HCT116 (cell line): ENCODE measurements at regions not wholly inside any gene's neighbourhood (a gene's known extent, or its start where the extent isn't known, plus 50 kb on each side); places are given as distances from the start of the nearest gene placed in this dataset.
A peak's percentile ranks its signal among the peaks of the same experiment; 100 is the strongest.

ENCODE experiments used
- ATAC-seq: fragments of 200-7000 bp; cut with Tn5 transposase; 2 replicates; pipeline ENCODE4 v1.9.1; 2020; ENCODE audit warnings: mild to moderate bottlenecking, moderate library complexity
- BruUV-seq: library from RNA; stranded (reverse); fragments of 400-500 nt; replicated peaks from 2 replicates; lab custom pipeline; 2021; lab: Mats Ljungman, UMichigan
- CTCF ChIA-PET: fragments of 300-600 bp; sonication (Branson Sonifier 250); formaldehyde crosslinking; loops from one replicate; lab custom pipeline; 2021; ENCODE audit warnings: antibody characterized with exemption; lab: Charles Lee
- POLR2A ChIA-PET: fragments of 300-600, 350-600 bp; sonication (Branson Sonifier 250); formaldehyde crosslinking; loops from one replicate; lab custom pipeline; 2021; ENCODE audit warnings: antibody characterized with exemption; lab: Charles Lee
- RAD21 ChIA-PET, 2 experiments: fragments of 300-600 bp; sonication (Branson Sonifier 250); formaldehyde crosslinking; loops; one replicate each; lab custom pipeline; 2023; ENCODE audit warnings: low total read pairs in 2 of 2; ENCODE audit not compliant: uncharacterized antibody in 2 of 2, unreplicated experiment in 2 of 2, low non-redundant PET in 1 of 2; lab: Charles Lee
- DNase-seq: peaks from one replicate; pipeline ENCODE4 v3.0.0-alpha.2; 2010; ENCODE audit warnings: low read depth, low spot score
- H2AFZ ChIP-seq: fragments of 200-600 bp; shearing (Covaris generic), sonication (generic); 2 replicates; pipeline ENCODE4 v1.6.1; 2017; ENCODE audit warnings: low read depth, mixed run types, mixed read lengths, antibody characterized with exemption, low read length; ENCODE audit not compliant: poor library complexity, severe bottlenecking
- H3K27ac ChIP-seq: 2 replicates; pipeline ENCODE4 v1.5.1; 2012; ENCODE audit warnings: low read depth, low read length
- H3K27me3 ChIP-seq: fragments of 200-600 bp; sonication (generic); 2 replicates; pipeline ENCODE4 v1.6.1; 2016; ENCODE audit warnings: mixed run types, low read length, mixed read lengths; ENCODE audit not compliant: insufficient read depth
- H3K36me3 ChIP-seq, 2 experiments: fragments of 200-500 bp in 1 of 2; fragments of 200-600 bp in 1 of 2; sonication (Bioruptor generic) in 1 of 2; sonication (generic) in 1 of 2; 2 replicates each; pipeline versions ENCODE4 v1.5.1 to v1.6.1; 2014 to 2016; ENCODE audit warnings: low read length in 2 of 2, inconsistent platforms in 1 of 2, mixed read lengths in 1 of 2, mixed run types in 1 of 2; ENCODE audit not compliant: insufficient read depth in 2 of 2, control insufficient read depth in 1 of 2
- H3K4me1 ChIP-seq, 2 experiments: fragments of 200-600 bp in 1 of 2; sonication (generic) in 1 of 2; 2 replicates each; pipeline versions ENCODE4 v1.5.1 to v1.6.1; 2012 to 2017; ENCODE audit warnings: low read length in 2 of 2, inconsistent platforms in 1 of 2, mild to moderate bottlenecking in 1 of 2, mixed read lengths in 1 of 2, mixed run types in 1 of 2, moderate library complexity in 1 of 2; ENCODE audit not compliant: insufficient read depth in 2 of 2, control insufficient read depth in 1 of 2
- H3K4me2 ChIP-seq: fragments of 200-600 bp; sonication (generic); 2 replicates; pipeline ENCODE4 v1.6.1; 2017; ENCODE audit warnings: mixed run types, low read length, mixed read lengths
- H3K4me3 ChIP-seq, 2 experiments: fragments of 200-600 bp in 1 of 2; sonication (generic) in 1 of 2; replicated peaks in 1 of 2; 2 replicates each; pipeline ENCODE4 v1.5.1; 2011 to 2016; ENCODE audit warnings: low read length in 2 of 2, control low read depth in 1 of 2, low read depth in 1 of 2, mild to moderate bottlenecking in 1 of 2, mixed read lengths in 1 of 2, mixed run types in 1 of 2
- H3K79me2 ChIP-seq: fragments of 200-600 bp; sonication (generic); 2 replicates; pipeline ENCODE4 v1.6.1; 2017; ENCODE audit warnings: mild to moderate bottlenecking, mixed run types, low read length, moderate library complexity, mixed read lengths; ENCODE audit not compliant: insufficient read depth
- H3K9ac ChIP-seq: fragments of 200-600 bp; sonication (generic); 2 replicates; pipeline ENCODE4 v1.6.1; 2016; ENCODE audit warnings: low read length, mixed read lengths
- H3K9me2 ChIP-seq: fragments of 200-600 bp; sonication (generic), shearing (Covaris generic); 2 replicates; pipeline ENCODE4 v1.6.1; 2017; ENCODE audit warnings: mixed run types, mild to moderate bottlenecking, moderate library complexity; ENCODE audit not compliant: insufficient read depth
- H3K9me3 ChIP-seq, 2 experiments: fragments of 200-500 bp in 1 of 2; fragments of 200-600 bp in 1 of 2; sonication (Bioruptor generic) in 1 of 2; sonication (generic) in 1 of 2; 2 replicates each; pipeline ENCODE4 v1.6.1; 2014 to 2017; ENCODE audit warnings: low read length in 2 of 2, mixed read lengths in 2 of 2, inconsistent platforms in 1 of 2, low read depth in 1 of 2, mild to moderate bottlenecking in 1 of 2, mixed run types in 1 of 2, moderate library complexity in 1 of 2; ENCODE audit not compliant: control insufficient read depth in 1 of 2, insufficient read depth in 1 of 2
- H4K20me1 ChIP-seq: fragments of 200-600 bp; sonication (generic), shearing (Covaris generic); 2 replicates; pipeline ENCODE4 v1.6.1; 2017; ENCODE audit warnings: mixed run types, mild to moderate bottlenecking, moderate library complexity; ENCODE audit not compliant: insufficient read depth
- CBX3 ChIP-seq: IDR thresholded peaks from 2 replicates; pipeline ENCODE4 v1.6.1; 2012; ENCODE audit warnings: low read depth
- CEBPB ChIP-seq: IDR thresholded peaks from 2 replicates; pipeline ENCODE4 v1.6.1; 2012; ENCODE audit warnings: low read depth
- ELF1 ChIP-seq: IDR thresholded peaks from 2 replicates; pipeline ENCODE4 v1.6.1; 2012; ENCODE audit warnings: low read depth, borderline replicate concordance
- FOSL1 ChIP-seq: IDR thresholded peaks from 2 replicates; pipeline ENCODE4 v1.6.1; 2012; ENCODE audit warnings: low read depth
- POLR2A ChIP-seq: IDR thresholded peaks from 2 replicates; pipeline ENCODE4 v1.7.0; 2011; ENCODE audit warnings: borderline replicate concordance; ENCODE audit not compliant: insufficient read depth, insufficient read length; ENCODE audit errors: extremely low read depth
- RAD21 ChIP-seq: IDR thresholded peaks from 2 replicates; pipeline ENCODE4 v1.6.1; 2012; ENCODE audit warnings: low read depth, mild to moderate bottlenecking
- TCF7L2 ChIP-seq: IDR thresholded peaks from 2 replicates; pipeline ENCODE4 v1.7.0; 2011; ENCODE audit warnings: borderline replicate concordance, inconsistent platforms; ENCODE audit not compliant: insufficient read depth, insufficient read length; ENCODE audit errors: extremely low read depth
- YY1 ChIP-seq: IDR thresholded peaks from 2 replicates; pipeline ENCODE4 v1.6.1; 2011; ENCODE audit warnings: low read length, low read depth, moderate library complexity, mild to moderate bottlenecking; ENCODE audit not compliant: insufficient replicate concordance; ENCODE audit errors: extremely low read depth
- ZFX ChIP-seq: fragments of 450-650 bp; IDR thresholded peaks from 2 replicates; pipeline ENCODE4 v1.6.1; 2017
- intact Hi-C: fragments of 100-400 bp; cut with micrococcal nuclease; formaldehyde crosslinking; loops from 2 replicates; pipeline ENCODE4 v1.10.0; 2022
- TF ChIP-seq, protein P1 (sequence below), 3 experiments: fragments of 200-600 bp in 1 of 3; sonication (generic) in 1 of 3; IDR thresholded peaks in 2 of 3; conservative IDR thresholded peaks in 1 of 3; 2 replicates each; pipeline ENCODE4 v1.5.1; 2012 to 2017; ENCODE audit warnings: low read depth in 2 of 3, low read length in 2 of 3, antibody characterized with exemption in 1 of 3, borderline replicate concordance in 1 of 3, control low read depth in 1 of 3, mild to moderate bottlenecking in 1 of 3, mixed read lengths in 1 of 3, mixed run types in 1 of 3, moderate library complexity in 1 of 3; ENCODE audit not compliant: insufficient read depth in 1 of 3
- TF ChIP-seq, protein P2 (sequence below): IDR thresholded peaks from 2 replicates; pipeline ENCODE4 v1.6.1; 2012
- TF ChIP-seq, protein P3 (sequence below): IDR thresholded peaks from 2 replicates; pipeline ENCODE4 v1.6.1; 2011; ENCODE audit warnings: mild to moderate bottlenecking, low read length, moderate library complexity; ENCODE audit not compliant: insufficient replicate concordance; ENCODE audit errors: extremely low read depth

DNA sequence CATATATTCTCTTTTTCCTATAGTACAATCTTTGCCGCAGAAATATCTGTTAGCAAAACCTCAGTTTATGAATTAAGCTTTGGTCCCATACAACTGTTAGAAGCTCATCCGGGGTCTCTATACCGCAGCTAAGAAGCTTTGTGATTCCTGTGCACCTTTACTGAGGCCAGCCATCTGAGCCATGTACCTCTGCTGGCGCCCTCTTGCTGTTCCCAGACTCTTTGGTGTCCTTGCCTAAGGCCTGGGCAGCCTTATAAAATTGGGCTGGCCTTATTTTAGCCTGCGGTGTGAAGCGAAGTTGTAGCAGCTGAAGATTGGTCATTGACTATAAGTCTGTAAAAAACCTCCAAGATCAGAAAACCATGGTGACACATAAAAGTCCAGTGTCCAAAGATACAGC is 1135.1 kb upstream of the CHAC2 start:
- Histone ChIP-seq H3K9me3 (no peaks in the 10 kb centered on the region), H3K79me2 (no peaks in the 10 kb centered on the region), H3K4me1 (no peaks in the 10 kb centered on the region), H3K9me2 (no peaks in the 10 kb centered on the region), H3K4me2 (no peak overlapping the region), H2AFZ (no peak overlapping the region), H4K20me1 (no peaks in the 10 kb centered on the region), H3K4me3 (no peak overlapping the region), H3K9ac (no peak overlapping the region), H3K27me3 (no peaks in the 10 kb centered on the region), H3K36me3 (no peaks in the 10 kb centered on the region), H3K27ac (no peak overlapping the region)
- TF ChIP-seq RAD21, result no peak
- TF ChIP-seq, protein P1, sequence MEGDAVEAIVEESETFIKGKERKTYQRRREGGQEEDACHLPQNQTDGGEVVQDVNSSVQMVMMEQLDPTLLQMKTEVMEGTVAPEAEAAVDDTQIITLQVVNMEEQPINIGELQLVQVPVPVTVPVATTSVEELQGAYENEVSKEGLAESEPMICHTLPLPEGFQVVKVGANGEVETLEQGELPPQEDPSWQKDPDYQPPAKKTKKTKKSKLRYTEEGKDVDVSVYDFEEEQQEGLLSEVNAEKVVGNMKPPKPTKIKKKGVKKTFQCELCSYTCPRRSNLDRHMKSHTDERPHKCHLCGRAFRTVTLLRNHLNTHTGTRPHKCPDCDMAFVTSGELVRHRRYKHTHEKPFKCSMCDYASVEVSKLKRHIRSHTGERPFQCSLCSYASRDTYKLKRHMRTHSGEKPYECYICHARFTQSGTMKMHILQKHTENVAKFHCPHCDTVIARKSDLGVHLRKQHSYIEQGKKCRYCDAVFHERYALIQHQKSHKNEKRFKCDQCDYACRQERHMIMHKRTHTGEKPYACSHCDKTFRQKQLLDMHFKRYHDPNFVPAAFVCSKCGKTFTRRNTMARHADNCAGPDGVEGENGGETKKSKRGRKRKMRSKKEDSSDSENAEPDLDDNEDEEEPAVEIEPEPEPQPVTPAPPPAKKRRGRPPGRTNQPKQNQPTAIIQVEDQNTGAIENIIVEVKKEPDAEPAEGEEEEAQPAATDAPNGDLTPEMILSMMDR (IDR thresholded peaks at IDR 0.05 in 2 of 3, conservative IDR thresholded peaks at IDR 0.05 in 1 of 3; ENCODE audit: borderline replicate concordance in 1 of 3, insufficient read depth in 1 of 3, low read depth in 2 of 3, low read length in 2 of 3), result peak in 2 of 3 experiments; percentile 16 to 31; a peak in 2 of 6 replicates
- no peak for TF ChIP-seq YY1
- no peak for TF ChIP-seq POLR2A
- TF ChIP-seq CBX3, result no peak
- no peak for TF ChIP-seq FOSL1
- CTCF ChIA-PET, result no interaction called here
- intact Hi-C loops, result no loop called here
- RAD21 ChIA-PET, result no interaction called here
- no TSS peak for BruUV-seq
- DNase-seq (no peak), ATAC-seq (0 out of 2 replicates have a peak, but pooled peaks have one; percentile 53)
- POLR2A ChIA-PET, result interaction anchor here (1.5 kb wide), 1 partner anchor 10 kb away, joined by 3 read pairs; no protein-coding TSS in a partner anchor

DNA sequence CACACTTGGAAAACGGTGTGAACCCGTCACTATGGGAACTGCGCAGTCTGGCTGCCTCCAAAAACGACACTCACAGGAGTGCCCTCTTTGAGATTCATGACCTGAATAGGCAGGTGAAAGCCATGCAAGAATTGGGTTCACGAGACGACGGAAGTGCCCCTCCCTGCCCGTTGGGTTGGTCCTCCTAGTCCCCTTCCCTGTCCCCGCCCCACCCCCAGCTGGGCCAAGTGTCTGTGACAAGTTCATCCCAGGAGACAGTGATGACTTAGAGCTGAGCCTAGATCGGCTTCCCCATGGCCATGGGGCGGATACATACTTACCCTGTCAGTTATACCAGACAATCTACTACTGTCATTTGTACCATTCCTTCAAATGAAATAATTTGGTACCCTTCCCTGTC is 1137.7 kb upstream of the CHAC2 start:
- H3K4me1 ChIP-seq, result no peaks in the 10 kb centered on the region
- RAD21 ChIA-PET, result no interaction called here
- H3K9me2 ChIP-seq, result no peaks in the 10 kb centered on the region
- no peak overlapping the region for H3K27ac ChIP-seq
- no peaks in the 10 kb centered on the region for H3K9me3 ChIP-seq
- CTCF ChIA-PET, result no interaction called here
- TF ChIP-seq TCF7L2 (no peak), ZFX (no peak), ELF1 (no peak), CEBPB (no peak)
- TF ChIP-seq, protein P1 (IDR thresholded peaks at IDR 0.05 in 2 of 3, conservative IDR thresholded peaks at IDR 0.05 in 1 of 3; ENCODE audit: borderline replicate concordance in 1 of 3, insufficient read depth in 1 of 3, low read depth in 2 of 3, low read length in 2 of 3), result no peak
- TF ChIP-seq, protein P2, sequence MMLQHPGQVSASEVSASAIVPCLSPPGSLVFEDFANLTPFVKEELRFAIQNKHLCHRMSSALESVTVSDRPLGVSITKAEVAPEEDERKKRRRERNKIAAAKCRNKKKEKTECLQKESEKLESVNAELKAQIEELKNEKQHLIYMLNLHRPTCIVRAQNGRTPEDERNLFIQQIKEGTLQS, result no peak
- TF ChIP-seq, protein P3, sequence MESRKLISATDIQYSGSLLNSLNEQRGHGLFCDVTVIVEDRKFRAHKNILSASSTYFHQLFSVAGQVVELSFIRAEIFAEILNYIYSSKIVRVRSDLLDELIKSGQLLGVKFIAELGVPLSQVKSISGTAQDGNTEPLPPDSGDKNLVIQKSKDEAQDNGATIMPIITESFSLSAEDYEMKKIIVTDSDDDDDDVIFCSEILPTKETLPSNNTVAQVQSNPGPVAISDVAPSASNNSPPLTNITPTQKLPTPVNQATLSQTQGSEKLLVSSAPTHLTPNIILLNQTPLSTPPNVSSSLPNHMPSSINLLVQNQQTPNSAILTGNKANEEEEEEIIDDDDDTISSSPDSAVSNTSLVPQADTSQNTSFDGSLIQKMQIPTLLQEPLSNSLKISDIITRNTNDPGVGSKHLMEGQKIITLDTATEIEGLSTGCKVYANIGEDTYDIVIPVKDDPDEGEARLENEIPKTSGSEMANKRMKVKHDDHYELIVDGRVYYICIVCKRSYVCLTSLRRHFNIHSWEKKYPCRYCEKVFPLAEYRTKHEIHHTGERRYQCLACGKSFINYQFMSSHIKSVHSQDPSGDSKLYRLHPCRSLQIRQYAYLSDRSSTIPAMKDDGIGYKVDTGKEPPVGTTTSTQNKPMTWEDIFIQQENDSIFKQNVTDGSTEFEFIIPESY, result no peak
- no peak overlapping the region for H3K9ac ChIP-seq
- no peaks in the 10 kb centered on the region for H3K36me3 ChIP-seq
- DNase-seq (no peak), ATAC-seq (no peak)
- H4K20me1 ChIP-seq, result no peaks in the 10 kb centered on the region
- no peak overlapping the region for H3K4me2 ChIP-seq
- intact Hi-C loops, result no loop called here
- POLR2A ChIA-PET, result no interaction called here
- BruUV-seq, result no TSS peak
- no peaks in the 10 kb centered on the region for H3K79me2 ChIP-seq
- H3K4me3 ChIP-seq, result no peak overlapping the region
- no peak overlapping the region for H2AFZ ChIP-seq
- no peaks in the 10 kb centered on the region for H3K27me3 ChIP-seq
